ENCODE measurements at regions not wholly inside any gene's neighbourhood (a gene's known extent, or its start where the extent isn't known, plus 50 kb on each side); places are given as distances from the start of the nearest gene placed in this dataset.
A peak's percentile ranks its signal among the peaks of the same experiment; 100 is the strongest.
"Not testable (repeated sequence)": the region's sequence is repeated elsewhere in the genome, so short reads cannot be mapped to it uniquely, and the experiment has no call there.

DNA sequence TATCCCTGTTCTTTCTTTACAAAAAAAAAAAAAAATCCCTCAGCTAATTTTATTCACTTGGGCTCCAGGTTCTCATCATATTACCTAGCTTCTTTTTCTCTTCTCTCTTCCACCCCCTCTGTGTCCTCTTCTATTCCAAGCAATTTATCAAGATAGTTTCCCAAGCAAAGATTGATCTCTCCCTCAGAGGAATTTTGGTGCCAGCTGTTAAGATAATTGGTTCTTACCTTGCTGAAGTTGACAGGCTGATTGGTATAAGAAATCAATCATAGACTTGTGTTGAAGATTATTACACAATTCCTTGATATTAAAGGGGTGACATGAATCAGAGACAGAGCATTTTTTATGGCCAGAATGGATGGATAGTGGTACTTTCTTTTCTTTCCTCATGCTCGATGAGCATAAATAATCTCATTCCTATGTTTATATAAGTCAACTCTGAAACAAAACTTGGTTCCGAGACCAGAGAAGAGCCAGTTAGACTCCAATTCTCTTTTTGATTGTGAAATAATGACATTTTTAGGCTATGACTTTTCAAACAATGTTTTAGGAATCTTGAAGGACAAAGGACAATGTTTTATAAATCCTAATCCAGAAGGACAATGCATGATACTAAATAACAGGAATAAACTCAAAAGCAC, 264.1 kb upstream of the PRKD1 start:
- Histone ChIP-seq H3K4me1 (ENCODE audit: control insufficient read depth, insufficient read depth, low read length) (peaks cover 10% of the 10 kb centered on the region), H3K36me3 (ENCODE audit: control insufficient read depth, insufficient read depth, low read length) (no peaks in the 10 kb centered on the region), H3K27me3 (ENCODE audit: control insufficient read depth, insufficient read depth, low read length) (no peaks in the 10 kb centered on the region), H3K27ac (ENCODE audit: low read length) (no peak overlapping the region), H3K9me3 (replicated peaks; ENCODE audit: control insufficient read depth, low read depth, low read length) (no peaks in the 10 kb centered on the region), H3K4me3 (ENCODE audit: low read length) (no peak overlapping the region)
- DNase-seq, result no peak
- WGBS (ENCODE audit: insufficient coverage), result no CpG with 5 or more reads among the region's 2 CpGs

DNA sequence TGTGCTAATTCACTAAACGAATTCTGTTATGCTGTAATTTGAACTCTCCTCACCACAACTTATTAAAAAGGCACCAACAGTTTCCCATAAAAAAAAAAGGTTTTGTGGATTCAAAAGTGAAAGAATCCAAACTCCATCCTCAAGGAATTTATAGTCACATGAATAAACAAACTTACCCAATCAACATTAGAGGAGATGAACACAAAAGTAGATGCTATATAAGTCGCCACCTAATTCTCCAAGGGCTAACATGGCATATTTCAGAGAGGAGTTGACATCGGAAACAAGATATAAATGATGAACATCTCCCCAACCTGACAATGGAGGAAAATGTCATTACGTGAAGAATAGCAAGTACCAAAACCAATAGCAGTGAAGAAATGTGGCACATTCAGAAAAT, 265.5 kb upstream of the PRKD1 start:
- peaks cover 10% of the 10 kb centered on the region for H3K4me1 ChIP-seq (ENCODE audit: control insufficient read depth, insufficient read depth, low read length)
- DNase-seq, result no peak
- H3K36me3 ChIP-seq (ENCODE audit: control insufficient read depth, insufficient read depth, low read length), result no peaks in the 10 kb centered on the region
- H3K27me3 ChIP-seq (ENCODE audit: control insufficient read depth, insufficient read depth, low read length), result no peaks in the 10 kb centered on the region
- H3K27ac ChIP-seq (ENCODE audit: low read length), result peak overlapping the region; percentile 18
- WGBS (ENCODE audit: insufficient coverage), result 40% methylated on average over 1 of the region's 4 CpGs
- no peak overlapping the region for H3K4me3 ChIP-seq (ENCODE audit: low read length)
- no peaks in the 10 kb centered on the region for H3K9me3 ChIP-seq (replicated peaks; ENCODE audit: control insufficient read depth, low read depth, low read length)

DNA sequence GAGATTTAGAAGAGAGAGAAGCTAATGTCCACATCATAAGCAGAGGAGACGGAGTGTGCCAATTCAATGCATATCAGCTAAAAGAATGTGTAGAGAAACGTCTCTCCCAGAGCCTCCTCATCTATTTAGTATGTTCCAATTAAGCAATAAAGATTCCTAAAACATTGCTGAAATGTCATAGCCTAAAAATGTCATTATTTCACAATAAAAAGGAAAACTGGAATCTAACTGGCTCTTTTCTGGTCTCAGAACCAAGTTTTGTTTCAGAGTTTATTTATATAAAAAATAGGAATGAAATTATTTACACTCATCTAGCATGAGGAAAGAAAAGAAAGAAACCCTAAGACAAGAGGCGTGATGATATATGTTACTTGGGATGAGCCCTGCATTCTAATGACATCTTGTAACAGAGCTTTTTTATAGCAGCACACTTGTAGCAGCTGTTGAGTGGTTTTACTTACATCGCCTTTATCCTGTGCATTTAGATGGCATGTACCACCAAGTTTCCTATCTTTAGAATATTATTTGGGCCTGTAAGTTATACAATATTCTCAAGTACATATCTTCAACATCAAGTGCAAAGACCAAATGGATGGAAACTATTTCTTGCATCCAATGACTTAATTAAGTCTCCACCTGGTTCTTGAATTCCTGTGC, 266.3 kb upstream of the PRKD1 start:
- no peaks in the 10 kb centered on the region for H3K36me3 ChIP-seq (ENCODE audit: control insufficient read depth, insufficient read depth, low read length)
- DNase-seq, result peak; percentile 72
- H3K27ac ChIP-seq (ENCODE audit: low read length), result peak overlapping the region; percentile 18
- H3K4me3 ChIP-seq (ENCODE audit: low read length), result no peak overlapping the region
- peaks cover 10% of the 10 kb centered on the region for H3K4me1 ChIP-seq (ENCODE audit: control insufficient read depth, insufficient read depth, low read length)
- H3K27me3 ChIP-seq (ENCODE audit: control insufficient read depth, insufficient read depth, low read length), result no peaks in the 10 kb centered on the region
- WGBS (ENCODE audit: insufficient coverage), result no CpG with 5 or more reads among the region's 4 CpGs
- H3K9me3 ChIP-seq (replicated peaks; ENCODE audit: control insufficient read depth, low read depth, low read length), result no peaks in the 10 kb centered on the region

DNA sequence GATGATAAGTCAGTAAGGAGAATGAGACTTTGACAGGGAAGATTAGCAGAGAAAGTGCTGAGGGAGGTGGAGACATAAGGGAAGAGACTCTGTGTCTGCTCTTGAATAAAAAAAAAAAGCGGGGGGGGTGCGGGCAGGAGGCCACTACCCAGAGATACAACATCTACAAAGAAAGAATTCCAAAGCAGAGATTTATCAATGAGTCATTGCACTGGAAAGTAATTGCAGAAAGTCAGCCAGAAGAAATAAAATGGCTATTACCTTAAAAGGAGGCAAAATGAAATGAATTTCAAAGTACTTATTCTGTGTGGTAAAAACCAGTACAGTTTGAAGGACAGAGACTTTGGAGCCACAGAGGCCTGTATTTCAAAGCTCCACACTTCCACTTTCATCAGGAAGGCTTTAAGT, 267.1 kb upstream of the PRKD1 start:
- DNase-seq, result peak; percentile 50
- no peak overlapping the region for H3K27ac ChIP-seq (ENCODE audit: low read length)

DNA sequence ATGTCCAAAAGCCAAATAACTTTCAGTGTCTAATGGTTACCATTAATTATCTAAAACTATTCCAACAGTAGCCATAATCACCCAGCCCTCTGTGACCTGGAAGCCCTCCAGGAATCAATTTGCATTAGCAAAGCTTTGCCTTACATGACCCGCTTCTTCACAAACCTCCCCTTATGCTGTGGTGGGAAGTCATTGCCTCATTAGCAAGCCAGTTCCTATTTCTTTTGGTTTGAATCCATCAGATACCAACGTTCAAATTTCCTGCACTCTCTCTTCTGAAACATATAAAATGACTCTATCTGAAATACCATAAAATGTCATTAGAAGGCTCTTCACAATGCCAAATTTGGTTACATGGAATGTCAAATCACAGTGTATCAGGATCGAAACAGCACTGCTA, 268.3 kb upstream of the PRKD1 start:
- peak; percentile 17 for DNase-seq
- H3K4me3 ChIP-seq (ENCODE audit: low read length), result no peak overlapping the region
- H3K27me3 ChIP-seq (ENCODE audit: control insufficient read depth, insufficient read depth, low read length), result no peaks in the 10 kb centered on the region
- H3K36me3 ChIP-seq (ENCODE audit: control insufficient read depth, insufficient read depth, low read length), result no peaks in the 10 kb centered on the region
- H3K9me3 ChIP-seq (replicated peaks; ENCODE audit: control insufficient read depth, low read depth, low read length), result no peaks in the 10 kb centered on the region
- H3K4me1 ChIP-seq (ENCODE audit: control insufficient read depth, insufficient read depth, low read length), result peaks cover 10% of the 10 kb centered on the region
- H3K27ac ChIP-seq (ENCODE audit: low read length), result no peak overlapping the region
- no CpG with 5 or more reads among the region's 3 CpGs for WGBS (ENCODE audit: insufficient coverage)

More for the DNA sequence above, 267.1 kb upstream of the PRKD1 start:
- no peaks in the 10 kb centered on the region for H3K9me3 ChIP-seq (replicated peaks; ENCODE audit: control insufficient read depth, low read depth, low read length)
- H3K4me1 ChIP-seq (ENCODE audit: control insufficient read depth, insufficient read depth, low read length), result peaks cover 10% of the 10 kb centered on the region
- H3K4me3 ChIP-seq (ENCODE audit: low read length), result no peak overlapping the region
- H3K36me3 ChIP-seq (ENCODE audit: control insufficient read depth, insufficient read depth, low read length), result no peaks in the 10 kb centered on the region
- no CpG with 5 or more reads among the region's 2 CpGs for WGBS (ENCODE audit: insufficient coverage)
- H3K27me3 ChIP-seq (ENCODE audit: control insufficient read depth, insufficient read depth, low read length), result no peaks in the 10 kb centered on the region

DNA sequence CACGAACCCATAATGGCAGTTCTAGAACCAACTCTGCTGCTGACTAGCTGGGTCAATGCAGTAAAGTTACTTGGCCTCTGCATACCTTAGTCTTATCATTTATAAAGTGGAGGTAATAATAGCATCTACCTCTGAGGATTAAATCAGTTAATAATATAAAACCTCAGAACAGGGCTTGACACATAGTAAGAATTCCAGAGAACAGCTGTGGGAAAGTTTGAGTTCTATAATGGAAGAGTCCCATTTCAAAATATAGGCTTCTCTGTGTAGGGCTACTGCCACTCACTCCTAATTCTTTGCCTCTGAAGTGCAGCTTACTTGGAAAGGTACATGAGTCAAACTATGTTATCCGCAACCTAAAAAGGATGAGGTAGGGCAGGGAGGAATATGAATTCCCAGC, 269.2 kb upstream of the PRKD1 start:
- H3K27ac ChIP-seq (ENCODE audit: low read length), result no peak overlapping the region

DNA sequence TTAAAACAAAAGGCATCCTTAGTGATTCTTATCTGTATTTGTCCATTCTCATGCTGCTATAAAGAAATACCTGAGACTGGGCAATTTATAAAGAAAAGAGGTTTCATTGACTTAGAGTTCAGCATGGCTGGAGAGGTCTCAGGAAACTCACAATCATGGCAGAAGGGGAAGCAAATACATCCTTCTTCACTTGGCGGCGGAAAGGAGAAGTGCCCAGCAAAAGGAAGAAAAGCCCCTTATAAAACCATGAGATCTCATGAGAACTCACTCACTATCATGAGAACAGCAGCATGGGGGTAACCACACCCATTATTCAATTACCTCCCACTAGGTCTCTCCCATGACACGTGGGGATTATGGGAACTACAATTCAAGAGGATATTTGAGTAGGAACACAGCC, 271.1 kb upstream of the PRKD1 start:
- not testable (repeated sequence) for DNase-seq; H3K36me3 ChIP-seq (ENCODE audit: control insufficient read depth, insufficient read depth, low read length); H3K27ac ChIP-seq (ENCODE audit: low read length); H3K4me3 ChIP-seq (ENCODE audit: low read length); H3K9me3 ChIP-seq (replicated peaks; ENCODE audit: control insufficient read depth, low read depth, low read length); H3K27me3 ChIP-seq (ENCODE audit: control insufficient read depth, insufficient read depth, low read length)
- peaks cover 10% of the 10 kb centered on the region for H3K4me1 ChIP-seq (ENCODE audit: control insufficient read depth, insufficient read depth, low read length)
- 14% methylated on average over 1 of the region's 3 CpGs for WGBS (ENCODE audit: insufficient coverage)

More for the DNA sequence above, 269.2 kb upstream of the PRKD1 start:
- Histone ChIP-seq H3K4me1 (ENCODE audit: control insufficient read depth, insufficient read depth, low read length) (peaks cover 10% of the 10 kb centered on the region), H3K36me3 (ENCODE audit: control insufficient read depth, insufficient read depth, low read length) (no peaks in the 10 kb centered on the region), H3K27me3 (ENCODE audit: control insufficient read depth, insufficient read depth, low read length) (no peaks in the 10 kb centered on the region), H3K9me3 (replicated peaks; ENCODE audit: control insufficient read depth, low read depth, low read length) (no peaks in the 10 kb centered on the region), H3K4me3 (ENCODE audit: low read length) (no peak overlapping the region)
- DNase-seq, result no peak
- no CpG with 5 or more reads among the region's 2 CpGs for WGBS (ENCODE audit: insufficient coverage)

DNA sequence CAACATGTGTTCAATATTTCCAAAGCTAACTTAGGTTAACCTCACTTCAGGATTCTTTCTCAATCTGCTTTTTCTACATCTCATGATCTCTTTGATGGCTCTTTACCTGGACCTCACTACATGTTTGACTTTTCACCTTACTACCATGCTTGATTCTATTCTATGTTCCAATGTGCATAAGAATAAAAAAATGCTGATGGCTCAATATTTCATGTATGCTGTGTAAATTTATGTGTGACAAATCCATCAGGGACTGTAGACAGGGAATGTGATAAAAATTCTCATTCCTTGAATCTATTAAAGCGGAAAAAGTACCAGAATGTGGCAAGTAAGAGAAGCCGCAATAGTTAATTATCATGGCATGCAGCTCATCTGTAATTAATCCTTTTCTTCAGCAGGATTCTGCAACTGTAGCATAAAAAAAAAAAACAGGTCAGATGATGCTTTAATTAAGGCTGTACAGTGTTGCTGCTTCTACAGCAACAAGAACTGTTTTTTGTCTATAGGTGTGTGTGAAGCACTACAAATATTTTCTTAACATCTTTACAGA, 276.9 kb upstream of the PRKD1 start:
- WGBS (ENCODE audit: insufficient coverage), result no CpG with 5 or more reads among the region's 2 CpGs
- Histone ChIP-seq H3K27ac (ENCODE audit: low read length) (no peak overlapping the region), H3K4me1 (ENCODE audit: control insufficient read depth, insufficient read depth, low read length) (no peaks in the 10 kb centered on the region), H3K36me3 (ENCODE audit: control insufficient read depth, insufficient read depth, low read length) (no peaks in the 10 kb centered on the region), H3K9me3 (replicated peaks; ENCODE audit: control insufficient read depth, low read depth, low read length) (no peaks in the 10 kb centered on the region), H3K4me3 (ENCODE audit: low read length) (no peak overlapping the region), H3K27me3 (ENCODE audit: control insufficient read depth, insufficient read depth, low read length) (no peaks in the 10 kb centered on the region)
- no peak for DNase-seq

DNA sequence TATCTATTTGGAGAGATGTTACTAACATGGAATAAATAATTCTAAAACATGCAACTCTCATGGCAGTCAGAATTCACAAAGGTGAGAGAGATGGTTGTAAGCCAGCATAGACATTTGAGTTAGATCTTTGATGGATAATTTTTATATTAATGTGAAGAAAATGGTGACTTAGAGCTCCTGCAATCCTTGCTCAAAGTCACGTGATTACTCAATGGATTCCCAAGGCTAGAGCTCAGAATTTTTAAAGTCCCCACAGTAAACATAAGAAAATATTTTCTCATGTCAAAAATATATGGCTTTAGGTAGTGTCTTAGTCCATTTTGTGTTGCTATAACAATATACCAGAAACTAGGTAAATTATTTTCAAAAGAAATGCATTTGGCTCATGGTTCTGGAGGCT, 281.5 kb upstream of the PRKD1 start:
- Histone ChIP-seq H3K36me3 (ENCODE audit: control insufficient read depth, insufficient read depth, low read length) (no peaks in the 10 kb centered on the region), H3K9me3 (replicated peaks; ENCODE audit: control insufficient read depth, low read depth, low read length) (no peaks in the 10 kb centered on the region), H3K4me1 (ENCODE audit: control insufficient read depth, insufficient read depth, low read length) (no peaks in the 10 kb centered on the region), H3K4me3 (ENCODE audit: low read length) (no peak overlapping the region), H3K27ac (ENCODE audit: low read length) (no peak overlapping the region), H3K27me3 (ENCODE audit: control insufficient read depth, insufficient read depth, low read length) (no peaks in the 10 kb centered on the region)
- WGBS (ENCODE audit: insufficient coverage), result no CpG with 5 or more reads among the region's 1 CpG
- DNase-seq, result no peak

DNA sequence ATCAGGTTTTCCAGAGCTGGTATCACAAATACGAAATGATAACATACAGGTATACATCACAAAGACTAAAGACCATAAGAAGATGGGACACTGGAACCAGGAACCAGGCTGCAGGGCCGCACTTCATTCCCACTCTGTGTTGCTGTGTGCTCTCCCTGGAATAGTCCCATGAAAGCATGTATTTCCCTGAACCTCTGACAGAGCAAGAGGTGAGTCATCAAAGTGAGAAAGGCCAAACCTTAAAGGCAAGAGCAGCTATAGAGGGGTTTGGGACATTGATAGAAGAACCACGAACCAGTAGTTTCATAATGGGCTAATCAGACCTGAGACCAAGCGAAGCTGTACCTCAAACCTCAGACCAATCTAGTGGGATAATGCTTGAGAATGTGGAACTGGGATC, 283.0 kb upstream of the PRKD1 start:
- Histone ChIP-seq H3K36me3 (ENCODE audit: control insufficient read depth, insufficient read depth, low read length) (no peaks in the 10 kb centered on the region), H3K9me3 (replicated peaks; ENCODE audit: control insufficient read depth, low read depth, low read length) (no peaks in the 10 kb centered on the region), H3K4me3 (ENCODE audit: low read length) (no peak overlapping the region), H3K4me1 (ENCODE audit: control insufficient read depth, insufficient read depth, low read length) (no peaks in the 10 kb centered on the region), H3K27ac (ENCODE audit: low read length) (no peak overlapping the region), H3K27me3 (ENCODE audit: control insufficient read depth, insufficient read depth, low read length) (no peaks in the 10 kb centered on the region)
- DNase-seq, result no peak
- 90% methylated on average over 2 of the region's 4 CpGs for WGBS (ENCODE audit: insufficient coverage)

Measured in muscle of leg (tissue), 3 donors.